SK-N-SH treated with all-trans-retinoic acid at 6 μM for 48 hours (cell line): ENCODE measurements at regions not wholly inside any gene's neighbourhood (a gene's known extent, or its start where the extent isn't known, plus 50 kb on each side); places are given as distances from the start of the nearest gene placed in this dataset.

Source experiments
- ATAC-seq: fragments of 200-7000 bp; cut with Tn5 transposase; 3 replicates; pipeline ENCODE4 v1.9.1; 2020; ENCODE audit warnings: mild to moderate bottlenecking, moderate library complexity
- ARNTL ChIP-seq: fragments of 450-650 bp; formaldehyde crosslinking; IDR thresholded peaks from 2 replicates; pipeline ENCODE4 v1.5.0; 2020; ENCODE audit warnings: low read depth, mild to moderate bottlenecking, moderate library complexity, borderline replicate concordance
- BACH2 ChIP-seq: fragments of 250-450 bp; sonication (Bioruptor Pico); IDR thresholded peaks from 2 replicates; pipeline ENCODE4 v1.9.0; 2021; ENCODE audit warnings: mild to moderate bottlenecking, borderline replicate concordance
- CREB5 ChIP-seq: fragments of 250-450 bp; sonication (Bioruptor Pico); IDR thresholded peaks from 2 replicates; pipeline ENCODE4 v1.5.1; 2020; ENCODE audit warnings: low read depth, mild to moderate bottlenecking, moderate library complexity
- CSDC2 ChIP-seq: fragments of 250-450 bp; sonication (Bioruptor Pico); IDR thresholded peaks from 2 replicates; pipeline ENCODE4 v1.5.0; 2020; ENCODE audit warnings: mild to moderate bottlenecking, moderate library complexity
- CSRNP3 ChIP-seq: fragments of 250-450 bp; sonication (Bioruptor Pico); IDR thresholded peaks from 2 replicates; pipeline ENCODE4 v1.5.1; 2021; ENCODE audit warnings: mild to moderate bottlenecking, moderate library complexity
- ESRRG ChIP-seq: fragments of 250-450 bp; sonication (Bioruptor Pico); IDR thresholded peaks from 2 replicates; pipeline ENCODE4 v1.6.1; 2021; ENCODE audit warnings: mild to moderate bottlenecking
- GLIS3 ChIP-seq: fragments of 250-450 bp; sonication (Bioruptor Pico); IDR thresholded peaks from 2 replicates; pipeline ENCODE4 v1.5.0; 2020; ENCODE audit warnings: mild to moderate bottlenecking, moderate library complexity
- OSR1 ChIP-seq: fragments of 250-450 bp; sonication (Bioruptor Pico); IDR thresholded peaks from 2 replicates; pipeline ENCODE4 v1.8.0; 2022; ENCODE audit warnings: moderate library complexity, mild to moderate bottlenecking, inconsistent platforms
- PATZ1 ChIP-seq: fragments of 250-450 bp; sonication (Bioruptor Pico); IDR thresholded peaks from 2 replicates; pipeline ENCODE4 v1.8.0; 2020; ENCODE audit warnings: mild to moderate bottlenecking, moderate library complexity, borderline replicate concordance
- POU6F1 ChIP-seq: fragments of 250-450 bp; sonication (Bioruptor Pico); IDR thresholded peaks from 2 replicates; pipeline ENCODE4 v1.8.0; 2021; ENCODE audit warnings: low read depth, mild to moderate bottlenecking, moderate library complexity, borderline replicate concordance
- PPARA ChIP-seq: fragments of 250-450 bp; sonication (Bioruptor Pico); IDR thresholded peaks from 2 replicates; pipeline ENCODE4 v1.5.0; 2020; ENCODE audit warnings: mild to moderate bottlenecking, borderline replicate concordance
- RARB ChIP-seq: fragments of 250-450 bp; sonication (Bioruptor Pico); IDR thresholded peaks from 2 replicates; pipeline ENCODE4 v1.8.0; 2021; ENCODE audit warnings: mild to moderate bottlenecking, moderate library complexity
- SNAI2 ChIP-seq: fragments of 250-450 bp; sonication (Bioruptor Pico); IDR thresholded peaks from 2 replicates; pipeline ENCODE4 v1.5.0; 2020; ENCODE audit warnings: mild to moderate bottlenecking, moderate library complexity
- TCF4 ChIP-seq: fragments of 250-450 bp; sonication (Bioruptor Pico); IDR thresholded peaks from 2 replicates; pipeline ENCODE4 v1.8.0; 2021; ENCODE audit warnings: mild to moderate bottlenecking, moderate library complexity, borderline replicate concordance
- TOX ChIP-seq: fragments of 250-450 bp; sonication (Bioruptor Pico); IDR thresholded peaks from 2 replicates; pipeline ENCODE4 v1.8.0; 2021; ENCODE audit warnings: mild to moderate bottlenecking, moderate library complexity, borderline replicate concordance
- TSHZ2 ChIP-seq: fragments of 250-450 bp; sonication (Bioruptor Pico); IDR thresholded peaks from 2 replicates; pipeline ENCODE4 v1.5.0; 2020; ENCODE audit warnings: mild to moderate bottlenecking, moderate library complexity
- ZC3H10 ChIP-seq: fragments of 250-450 bp; sonication (Bioruptor Pico); IDR thresholded peaks from 2 replicates; pipeline ENCODE4 v1.5.1; 2021; ENCODE audit warnings: mild to moderate bottlenecking, moderate library complexity
- ZFP3 ChIP-seq: fragments of 250-450 bp; sonication (Bioruptor Pico); IDR thresholded peaks from 2 replicates; pipeline ENCODE4 v1.5.0; 2020; ENCODE audit warnings: mild to moderate bottlenecking, moderate library complexity
- ZFP30 ChIP-seq: fragments of 450-650 bp; formaldehyde crosslinking; IDR thresholded peaks from 2 replicates; pipeline ENCODE4 v1.5.0; 2022; ENCODE audit warnings: mild to moderate bottlenecking, moderate library complexity
- ZNF565 ChIP-seq: fragments of 450-650 bp; formaldehyde crosslinking; conservative IDR thresholded peaks from 2 replicates; pipeline ENCODE4 v1.5.0; 2020; ENCODE audit warnings: low read depth, mild to moderate bottlenecking, moderate library complexity
- ZNF8 ChIP-seq: fragments of 450-650 bp; formaldehyde crosslinking; IDR thresholded peaks from 2 replicates; pipeline ENCODE4 v1.5.0; 2020; ENCODE audit warnings: mild to moderate bottlenecking, moderate library complexity

- ATAC-seq: no peak
- TF ChIP-seq SNAI2 (no peak), ZFP30 (CRISPR knock-in tag) (no peak), ZFP3 (CRISPR knock-in tag) (no peak), GLIS3 (no peak), PATZ1 (CRISPR knock-in tag) (no peak), TSHZ2 (CRISPR knock-in tag) (no peak), CSRNP3 (CRISPR knock-in tag) (no peak), TOX (CRISPR knock-in tag) (no peak), PPARA (no peak), RARB (CRISPR knock-in tag) (no peak), OSR1 (CRISPR knock-in tag) (no peak), CREB5 (CRISPR knock-in tag) (no peak), ARNTL (CRISPR knock-in tag) (no peak), ZNF8 (CRISPR knock-in tag) (no peak)
- TF ChIP-seq, all 23 proteins: peak for 0
These were observed 124.4 kb upstream of the IRF2BP2 start for GRCh38 chr1:234734412-234734835.

- no peak for TF ChIP-seq BACH2 (CRISPR knock-in tag)
- no peak for TF ChIP-seq PPARA
- no peak for TF ChIP-seq CSRNP3 (CRISPR knock-in tag)
- no peak for TF ChIP-seq TSHZ2 (CRISPR knock-in tag)
- no peak for TF ChIP-seq ZC3H10 (CRISPR knock-in tag)
- TF ChIP-seq ESRRG: no peak
- TF ChIP-seq SNAI2: no peak
- no peak for TF ChIP-seq GLIS3
- TF ChIP-seq ZNF8 (CRISPR knock-in tag): no peak
- TF ChIP-seq ZFP30 (CRISPR knock-in tag): no peak
- no peak for TF ChIP-seq CSDC2 (CRISPR knock-in tag)
- no peak for TF ChIP-seq PATZ1 (CRISPR knock-in tag)
- TF ChIP-seq POU6F1 (CRISPR knock-in tag): no peak
- TF ChIP-seq TCF4 (CRISPR knock-in tag): no peak
- no peak for TF ChIP-seq ZNF565 (CRISPR knock-in tag)
These were observed 123.4 kb upstream of the IRF2BP2 start for GRCh38 chr1:234733427-234733826.

More at GRCh38 chr1:234733427-234733826, 123.4 kb upstream of the IRF2BP2 start:
- no peak for ATAC-seq
